Endodermal cell (in vitro differentiated cells): ENCODE measurements at regions not wholly inside any gene's neighbourhood (a gene's known extent, or its start where the extent isn't known, plus 50 kb on each side); places are given as distances from the start of the nearest gene placed in this dataset.

Experiments used
- DNase-seq: peaks from one replicate; pipeline ENCODE4 v3.0.0-alpha.2; 2017
- H3K27ac ChIP-seq: 2 replicates; pipeline ENCODE4 v1.5.1; 2013; ENCODE audit warnings: mild to moderate bottlenecking, low read depth, low read length, moderate library complexity
- H3K27me3 ChIP-seq: 2 replicates; pipeline ENCODE4 v1.6.1; 2013; ENCODE audit warnings: mild to moderate bottlenecking, low read length, moderate library complexity; ENCODE audit not compliant: insufficient read depth, control insufficient read depth, poor library complexity, severe bottlenecking
- H3K36me3 ChIP-seq: 2 replicates; pipeline ENCODE4 v1.7.0; 2013; ENCODE audit warnings: mild to moderate bottlenecking, low read length, moderate library complexity; ENCODE audit not compliant: control insufficient read depth, insufficient read depth
- H3K4me1 ChIP-seq: one replicate; pipeline ENCODE4 v1.7.0; 2013; ENCODE audit warnings: low read length; ENCODE audit not compliant: control insufficient read depth, insufficient read depth
- H3K4me3 ChIP-seq: 2 replicates; pipeline ENCODE4 v1.5.1; 2013; ENCODE audit warnings: mild to moderate bottlenecking, low read length, moderate library complexity
- H3K9ac ChIP-seq: 2 replicates; pipeline ENCODE4 v1.6.1; 2013; ENCODE audit warnings: mild to moderate bottlenecking, low read length, moderate library complexity; ENCODE audit not compliant: poor library complexity, severe bottlenecking; ENCODE audit errors: extremely low read depth
- H3K9me3 ChIP-seq: 2 replicates; pipeline ENCODE4 v1.6.1; 2013; ENCODE audit warnings: mild to moderate bottlenecking, low read length, moderate library complexity; ENCODE audit not compliant: control insufficient read depth
- H3K27ac Mint-ChIP-seq: 2 replicates; pipeline ENCODE4 v1.8.0; 2020; ENCODE audit warnings: mixed read lengths
- H3K27me3 Mint-ChIP-seq: 2 replicates; pipeline ENCODE4 v1.8.0; 2021; ENCODE audit warnings: mild to moderate bottlenecking, mixed read lengths; ENCODE audit not compliant: insufficient read depth
- H3K36me3 Mint-ChIP-seq: 2 replicates; pipeline ENCODE4 v1.8.0; 2020; ENCODE audit warnings: low read depth, mixed read lengths
- H3K4me1 Mint-ChIP-seq: 2 replicates; pipeline ENCODE4 v1.8.0; 2020; ENCODE audit warnings: mixed read lengths
- H3K4me3 Mint-ChIP-seq: 2 replicates; pipeline ENCODE4 v1.8.0; 2020; ENCODE audit warnings: mild to moderate bottlenecking, moderate library complexity, mixed read lengths
- H3K9me3 Mint-ChIP-seq: 2 replicates; pipeline ENCODE4 v1.8.0; 2020; ENCODE audit warnings: mild to moderate bottlenecking, mixed read lengths
- WGBS, 2 experiments: methylation state at CpG; one replicate each; pipeline versions ENCODE4 v1.1.5 to v1.1.7; 2013; ENCODE audit warnings: missing lambda C conversion rate in 2 of 2, mixed read lengths in 1 of 2; ENCODE audit not compliant: insufficient coverage in 1 of 2, insufficient read length in 1 of 2; 5-methylcytosine and 5-hydroxymethylcytosine counted together
- TF ChIP-seq, protein P1 (sequence below): fragments of 200-600 bp; sonication (generic); conservative IDR thresholded peaks from 2 replicates; pipeline ENCODE4 v1.5.0; 2021; ENCODE audit warnings: antibody characterized with exemption, mild to moderate bottlenecking

DNA sequence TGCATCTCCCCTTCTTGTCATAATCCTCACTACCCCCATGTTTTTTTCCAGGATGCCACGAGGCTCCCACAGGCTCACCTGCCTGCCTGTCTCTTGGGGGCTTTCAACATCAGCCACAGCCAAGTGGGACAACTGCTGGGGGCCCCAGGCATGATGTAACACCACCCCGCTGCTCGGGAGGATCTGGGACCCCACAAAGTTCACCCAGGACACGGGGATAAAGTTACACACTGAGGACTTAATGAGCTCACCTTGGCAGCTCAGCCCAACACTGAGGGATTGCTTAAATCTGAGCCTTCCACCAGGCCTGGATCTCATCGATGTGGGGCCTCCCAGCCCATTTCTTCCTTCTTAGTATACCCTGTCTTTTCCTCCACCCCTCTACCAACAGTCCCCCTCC is 56.4 kb upstream of the NNAT start:
- H3K9me3 ChIP-seq: no peaks in the 10 kb centered on the region
- H3K36me3 ChIP-seq: no peaks in the 10 kb centered on the region
- no peak overlapping the region for H3K4me3 ChIP-seq
- H3K27ac ChIP-seq: no peak overlapping the region
- no peak overlapping the region for H3K9ac ChIP-seq
- WGBS, 2 experiments: 84 to 98% methylated on average over 4 to 5 of the region's 5 CpGs
- Mint-ChIP-seq H3K4me3 (no peak overlapping the region), H3K36me3 (no peaks in the 10 kb centered on the region), H3K27ac (no peak overlapping the region), H3K4me1 (no peaks in the 10 kb centered on the region), H3K27me3 (peaks cover 7% of the 10 kb centered on the region), H3K9me3 (no peaks in the 10 kb centered on the region)
- TF ChIP-seq, protein P1, sequence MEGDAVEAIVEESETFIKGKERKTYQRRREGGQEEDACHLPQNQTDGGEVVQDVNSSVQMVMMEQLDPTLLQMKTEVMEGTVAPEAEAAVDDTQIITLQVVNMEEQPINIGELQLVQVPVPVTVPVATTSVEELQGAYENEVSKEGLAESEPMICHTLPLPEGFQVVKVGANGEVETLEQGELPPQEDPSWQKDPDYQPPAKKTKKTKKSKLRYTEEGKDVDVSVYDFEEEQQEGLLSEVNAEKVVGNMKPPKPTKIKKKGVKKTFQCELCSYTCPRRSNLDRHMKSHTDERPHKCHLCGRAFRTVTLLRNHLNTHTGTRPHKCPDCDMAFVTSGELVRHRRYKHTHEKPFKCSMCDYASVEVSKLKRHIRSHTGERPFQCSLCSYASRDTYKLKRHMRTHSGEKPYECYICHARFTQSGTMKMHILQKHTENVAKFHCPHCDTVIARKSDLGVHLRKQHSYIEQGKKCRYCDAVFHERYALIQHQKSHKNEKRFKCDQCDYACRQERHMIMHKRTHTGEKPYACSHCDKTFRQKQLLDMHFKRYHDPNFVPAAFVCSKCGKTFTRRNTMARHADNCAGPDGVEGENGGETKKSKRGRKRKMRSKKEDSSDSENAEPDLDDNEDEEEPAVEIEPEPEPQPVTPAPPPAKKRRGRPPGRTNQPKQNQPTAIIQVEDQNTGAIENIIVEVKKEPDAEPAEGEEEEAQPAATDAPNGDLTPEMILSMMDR: no peak
- no peak for DNase-seq
- H3K27me3 ChIP-seq: no peaks in the 10 kb centered on the region
- H3K4me1 ChIP-seq: no peaks in the 10 kb centered on the region
